HepG2 (cell line): ENCODE measurements at regions not wholly inside any gene's neighbourhood (a gene's known extent, or its start where the extent isn't known, plus 50 kb on each side); places are given as distances from the start of the nearest gene placed in this dataset.

Source experiments
- ATAC-seq: fragments of 200-7000 bp; cut with Tn5 transposase; 3 replicates; pipeline ENCODE4 v1.9.1; 2020; ENCODE audit warnings: mild to moderate bottlenecking, moderate library complexity
- BruUV-seq: library from RNA; stranded (reverse); fragments of 400-500 nt; replicated peaks from 2 replicates; lab custom pipeline; 2021; lab: Mats Ljungman, UMichigan
- CTCF ChIA-PET: fragments of 300-600 bp; formaldehyde crosslinking; extraction: SDS; loops from one replicate; lab custom pipeline; 2021; ENCODE audit warnings: low total read pairs, inconsistent platforms, low intra/inter-chr PET ratio; lab: Yijun Ruan, JAX
- POLR2A ChIA-PET: fragments of 350-600 bp; sonication (Branson Sonifier 250); formaldehyde crosslinking; loops from one replicate; lab custom pipeline; 2020; ENCODE audit warnings: antibody characterized with exemption, inconsistent platforms; lab: Yijun Ruan, JAX
- DNase-seq: peaks from one replicate; pipeline ENCODE4 v3.0.0-alpha.2; 2015; ENCODE audit warnings: low spot score
- FAIRE-seq: peaks from 3 replicates; lab custom pipeline; 2011; peaks lifted over from hg19 to GRCh38; lab: Jason Lieb, UNC
- H2AFZ ChIP-seq: one replicate; pipeline ENCODE4 v1.6.1; 2011; ENCODE audit warnings: low read length, inconsistent platforms
- H3K27ac ChIP-seq: fragments of 300-600 bp; 3 replicates; pipeline ENCODE4 v1.8.0; 2011; ENCODE audit warnings: mixed run types, mild to moderate bottlenecking, mixed read lengths, low read length, inconsistent platforms; ENCODE audit not compliant: insufficient read depth; ENCODE audit errors: extremely low read length
- H3K27me3 ChIP-seq, 2 experiments: fragments of 200-600 bp in 1 of 2; 2 replicates in 1 of 2; 3 replicates in 1 of 2; pipeline versions ENCODE4 v1.6.0 to v1.8.0; 2011; ENCODE audit warnings: low read length in 2 of 2, mild to moderate bottlenecking in 2 of 2, moderate library complexity in 2 of 2, inconsistent platforms in 1 of 2; ENCODE audit not compliant: insufficient read depth in 2 of 2, control insufficient read depth in 1 of 2
- H3K36me3 ChIP-seq, 2 experiments: fragments of 200-600 bp in 1 of 2; replicated peaks in 1 of 2; 2 replicates in 1 of 2; 3 replicates in 1 of 2; pipeline versions ENCODE4 v1.5.1 to v1.8.0; 2011; ENCODE audit warnings: low read length in 2 of 2, inconsistent platforms in 1 of 2; ENCODE audit not compliant: insufficient read depth in 2 of 2, control insufficient read depth in 1 of 2
- H3K4me1 ChIP-seq: 2 replicates; pipeline ENCODE4 v1.5.1; 2012; ENCODE audit warnings: low read length, inconsistent platforms; ENCODE audit not compliant: insufficient read depth
- H3K4me2 ChIP-seq: 2 replicates; pipeline ENCODE4 v1.6.0; 2011; ENCODE audit warnings: low read depth, low read length, inconsistent platforms
- H3K4me3 ChIP-seq, 3 experiments: fragments of 200-600 bp in 1 of 3; sonication (generic), shearing (Covaris generic) in 1 of 3; replicated peaks in 1 of 3; 2 replicates each; pipeline ENCODE4 v1.5.1; 2011 to 2016; ENCODE audit warnings: low read length in 3 of 3, inconsistent platforms in 2 of 3, low read depth in 2 of 3, mild to moderate bottlenecking in 2 of 3, control low read depth in 1 of 3, mixed read lengths in 1 of 3; ENCODE audit not compliant: insufficient read depth in 1 of 3
- H3K79me2 ChIP-seq: one replicate; pipeline ENCODE4 v1.6.1; 2011; ENCODE audit warnings: low read length, inconsistent platforms; ENCODE audit not compliant: insufficient read depth
- H3K9ac ChIP-seq: 2 replicates; pipeline ENCODE4 v1.6.0; 2011; ENCODE audit warnings: mild to moderate bottlenecking, low read depth, low read length, inconsistent platforms; ENCODE audit not compliant: insufficient read depth
- H3K9me3 ChIP-seq: 2 replicates; pipeline ENCODE4 v1.5.1; 2012; ENCODE audit warnings: mild to moderate bottlenecking, low read length
- H4K20me1 ChIP-seq: 2 replicates; pipeline ENCODE4 v1.6.0; 2011; ENCODE audit warnings: inconsistent platforms, mild to moderate bottlenecking, low read length, moderate library complexity; ENCODE audit not compliant: insufficient read depth
- AKAP8 ChIP-seq: sonication (generic); formaldehyde crosslinking; IDR thresholded peaks from 2 replicates; pipeline ENCODE4 v1.5.1; 2020; ENCODE audit warnings: mild to moderate bottlenecking, missing genetic modification reagents
- DBP ChIP-seq: sonication (generic); formaldehyde crosslinking; IDR thresholded peaks from 2 replicates; pipeline ENCODE4 v1.4.0; 2020; ENCODE audit warnings: missing genetic modification reagents; ENCODE audit errors: not compliant biosample characterization
- FOXM1 ChIP-seq: sonication (generic); formaldehyde crosslinking; IDR thresholded peaks from 2 replicates; pipeline ENCODE4 v1.5.0; 2020; ENCODE audit warnings: missing genetic modification reagents
- JUNB ChIP-seq: sonication (generic); formaldehyde crosslinking; IDR thresholded peaks from 2 replicates; pipeline ENCODE4 v1.8.0; 2022; ENCODE audit warnings: missing genetic modification reagents, mild to moderate bottlenecking, borderline replicate concordance
- NFATC3 ChIP-seq: sonication (generic); formaldehyde crosslinking; IDR thresholded peaks from 2 replicates; pipeline ENCODE4 v1.5.1; 2020; ENCODE audit warnings: mild to moderate bottlenecking, missing genetic modification reagents
- SP140L ChIP-seq: sonication (generic); formaldehyde crosslinking; IDR thresholded peaks from 2 replicates; pipeline ENCODE4 v1.4.0; 2020; ENCODE audit warnings: missing genetic modification reagents, borderline replicate concordance
- ZNF576 ChIP-seq: sonication (generic); formaldehyde crosslinking; IDR thresholded peaks from 2 replicates; pipeline ENCODE4 v1.4.0; 2020; ENCODE audit warnings: mild to moderate bottlenecking, missing genetic modification reagents
- ZNF704 ChIP-seq: sonication (generic); formaldehyde crosslinking; IDR thresholded peaks from 2 replicates; pipeline ENCODE4 v1.8.1; 2023; ENCODE audit warnings: mild to moderate bottlenecking, inconsistent platforms, moderate library complexity, missing genetic modification reagents, borderline replicate concordance
- ZNF749 ChIP-seq: sonication (generic); formaldehyde crosslinking; IDR thresholded peaks from 2 replicates; pipeline ENCODE4 v1.8.0; 2022; ENCODE audit warnings: mild to moderate bottlenecking, missing genetic modification reagents, moderate library complexity, borderline replicate concordance
- in situ Hi-C: cut with HindIII; loops from 2 replicates; pipeline ENCODE4 v1.10.0; 2017; ENCODE audit warnings: low pct_unique_long_range_greater_than_20kb; ENCODE audit not compliant: extremely low pct_ligation_motif_present
- intact Hi-C: fragments of 100-400 bp; cut with micrococcal nuclease; formaldehyde crosslinking; loops from one replicate; pipeline ENCODE4 v1.10.0; 2022; ENCODE audit not compliant: unreplicated experiment

- ATAC-seq: no peak
- FAIRE-seq: no peak
- DNase-seq: no peak
- no peak overlapping the region for H3K27ac ChIP-seq
- H2AFZ ChIP-seq: no peak overlapping the region
- no peak overlapping the region for H3K9ac ChIP-seq
- no peak overlapping the region for H3K4me3 ChIP-seq
- H3K36me3 ChIP-seq: no peaks in the 10 kb centered on the region
- no peaks in the 10 kb centered on the region for H3K79me2 ChIP-seq
- POLR2A ChIA-PET: no interaction called here
- CTCF ChIA-PET: no interaction called here
- H4K20me1 ChIP-seq: no peaks in the 10 kb centered on the region
- no peaks in the 10 kb centered on the region; a peak in 1 of 5 replicates for H3K27me3 ChIP-seq
- in situ Hi-C loops: no loop called here
- TF ChIP-seq JUNB (CRISPR knock-in tag): no peak
- no peak for TF ChIP-seq FOXM1 (CRISPR knock-in tag)
- TF ChIP-seq ZNF576 (CRISPR knock-in tag): no peak
- no peak for TF ChIP-seq DBP (CRISPR knock-in tag)
- TF ChIP-seq AKAP8 (CRISPR knock-in tag): no peak
- TF ChIP-seq ZNF749 (CRISPR knock-in tag): no peak
- TF ChIP-seq SP140L (CRISPR knock-in tag): no peak
- TF ChIP-seq ZNF704 (CRISPR knock-in tag): no peak
- no peak for TF ChIP-seq NFATC3 (CRISPR knock-in tag)
- H3K4me1 ChIP-seq: peaks cover 2% of the 10 kb centered on the region
- no peaks in the 10 kb centered on the region for H3K9me3 ChIP-seq
- no TSS peak for BruUV-seq
- intact Hi-C loops: no loop called here
- no peak overlapping the region for H3K4me2 ChIP-seq
These were observed 181.4 kb downstream of the GNAT3 start for GRCh38 chr7:80330434-80330833.
